HG03565 (cell line): ENCODE measurements at regions not wholly inside any gene's neighbourhood (a gene's known extent, or its start where the extent isn't known, plus 50 kb on each side); places are given as distances from the start of the nearest gene placed in this dataset.

Source experiments
- ATAC-seq: cut with Tn5 transposase; IDR thresholded peaks from one replicate; pipeline ENCODE4 v1.9.1; 2021; ENCODE audit warnings: mild to moderate bottlenecking, moderate library complexity; ENCODE audit not compliant: unreplicated experiment

- no peak for ATAC-seq
These were observed 126.6 kb downstream of the EMX2 start for GRCh38 chr10:117669122-117669521.

GRCh38 chr10:117670116-117670904, 127.8 kb downstream of the EMX2 start:
- ATAC-seq, result no peak

GRCh38 chr10:117673230-117674010, 130.9 kb downstream of the EMX2 start:
- no peak for ATAC-seq

- no peak for ATAC-seq
These were observed 131.7 kb downstream of the EMX2 start for GRCh38 chr10:117674201-117674600.

- no peak for ATAC-seq
These were observed 132.1 kb downstream of the EMX2 start for GRCh38 chr10:117674646-117675045.

GRCh38 chr10:117675514-117676055, 133.0 kb downstream of the EMX2 start:
- ATAC-seq, result no peak

DNA sequence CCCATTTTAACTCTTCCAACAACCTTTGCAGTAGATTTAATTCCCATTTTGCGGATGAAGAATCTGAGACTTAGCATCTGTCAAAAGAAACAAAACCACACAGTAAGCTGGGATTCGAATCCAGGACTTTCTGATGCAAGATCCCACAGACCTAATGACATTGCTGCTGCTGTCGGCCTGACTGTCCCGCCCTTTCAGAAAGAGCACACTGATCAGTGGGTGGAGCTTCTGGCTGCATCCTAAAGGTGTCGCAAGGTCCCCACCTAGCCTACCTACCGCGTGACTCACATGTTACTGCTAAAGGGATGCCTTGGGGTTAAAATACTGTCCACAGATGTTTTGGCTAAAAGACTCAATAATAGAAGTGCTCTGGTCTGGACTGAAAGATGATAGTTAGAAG, 134.7 kb downstream of the EMX2 start:
- no peak for ATAC-seq

- ATAC-seq, result no peak
These were observed 135.4 kb downstream of the EMX2 start for GRCh38 chr10:117677890-117678500.

GRCh38 chr10:117680601-117681000, 138.1 kb downstream of the EMX2 start:
- no peak for ATAC-seq

GRCh38 chr10:117681104-117681503, 138.6 kb downstream of the EMX2 start:
- ATAC-seq, result no peak

GRCh38 chr10:117684046-117684610, 141.6 kb downstream of the EMX2 start:
- no peak for ATAC-seq

DNA sequence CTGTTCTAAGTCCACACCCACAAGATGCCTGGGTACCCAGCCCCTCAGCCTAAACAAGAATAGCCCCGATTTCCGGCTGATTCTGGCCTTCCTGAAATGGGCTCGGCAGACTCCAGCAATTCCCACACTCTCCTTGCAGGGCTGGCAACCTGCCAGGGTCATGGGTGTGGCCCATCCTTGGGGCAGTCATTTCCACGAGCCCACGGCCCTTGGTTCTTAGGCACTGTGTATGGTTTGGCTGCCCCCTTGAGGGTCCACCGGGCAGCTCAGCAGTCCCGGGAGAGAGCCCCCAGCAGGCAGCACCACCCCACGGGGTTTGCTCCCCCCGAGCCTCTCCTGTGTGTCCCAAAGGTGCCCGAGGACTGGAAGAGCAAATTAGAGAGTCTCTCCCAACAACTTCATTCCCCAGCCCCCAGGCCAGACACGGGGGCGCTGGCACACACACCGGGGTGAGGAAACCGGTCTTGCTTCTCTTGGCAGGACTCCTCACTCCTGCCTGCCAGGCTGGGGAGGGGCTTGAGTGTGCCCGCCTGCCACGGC, 142.2 kb downstream of the EMX2 start:
- no peak for ATAC-seq

DNA sequence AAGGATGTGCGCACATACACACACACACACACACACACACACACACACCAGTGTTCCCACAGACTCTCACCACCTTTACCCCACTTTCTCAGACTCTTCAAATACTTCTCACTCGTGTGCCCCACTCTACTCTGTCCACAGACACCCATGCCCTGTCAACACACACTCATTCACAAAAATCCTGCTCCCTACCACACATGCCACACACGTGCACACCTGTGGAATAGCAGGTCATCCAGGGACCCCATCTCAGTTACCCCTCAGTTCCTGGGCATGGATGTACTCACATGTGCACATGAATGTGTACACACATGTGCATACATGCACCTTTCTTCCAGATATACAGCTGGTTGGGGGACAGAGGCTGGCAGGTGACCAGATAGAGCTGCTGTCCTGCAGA, 142.9 kb downstream of the EMX2 start:
- ATAC-seq, result no peak

DNA sequence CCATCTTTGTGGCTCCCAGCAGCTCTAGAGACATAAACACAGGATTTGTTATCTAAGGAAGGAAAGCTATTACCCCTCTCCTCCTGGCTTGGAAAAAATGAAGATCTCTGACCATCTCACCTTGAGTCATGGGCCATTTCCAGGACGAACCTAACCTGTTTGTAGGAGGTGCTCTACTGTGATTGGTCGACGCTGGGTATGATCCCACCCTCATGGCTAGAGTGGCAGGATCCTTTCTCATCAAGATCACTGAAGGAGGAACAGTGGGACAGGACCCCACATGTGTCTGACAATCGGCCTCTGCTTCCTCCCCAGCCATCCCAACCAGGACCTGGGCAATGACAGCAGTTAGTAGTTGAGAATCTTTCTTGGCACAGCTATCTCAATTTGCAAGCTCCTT, 144.1 kb downstream of the EMX2 start:
- ATAC-seq, result no peak

DNA sequence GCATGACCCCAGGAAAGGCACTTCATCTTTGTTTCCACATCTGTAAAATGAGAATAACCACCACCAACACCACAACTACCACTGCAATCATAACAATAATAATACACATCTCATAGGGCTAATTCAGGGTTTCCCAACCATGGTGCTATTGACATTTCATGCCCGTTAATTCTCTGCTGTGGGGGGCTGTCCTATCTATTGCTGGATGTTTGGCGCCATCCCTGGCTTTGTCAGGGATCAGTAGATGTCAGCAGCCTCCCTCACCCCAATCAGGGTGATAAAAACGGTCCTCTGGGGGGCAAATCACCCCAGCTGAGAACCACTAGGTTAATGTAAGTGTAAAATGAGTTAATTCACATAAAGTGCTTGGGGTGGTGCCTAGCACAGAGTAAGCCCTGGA, 145.8 kb downstream of the EMX2 start:
- ATAC-seq, result no peak

DNA sequence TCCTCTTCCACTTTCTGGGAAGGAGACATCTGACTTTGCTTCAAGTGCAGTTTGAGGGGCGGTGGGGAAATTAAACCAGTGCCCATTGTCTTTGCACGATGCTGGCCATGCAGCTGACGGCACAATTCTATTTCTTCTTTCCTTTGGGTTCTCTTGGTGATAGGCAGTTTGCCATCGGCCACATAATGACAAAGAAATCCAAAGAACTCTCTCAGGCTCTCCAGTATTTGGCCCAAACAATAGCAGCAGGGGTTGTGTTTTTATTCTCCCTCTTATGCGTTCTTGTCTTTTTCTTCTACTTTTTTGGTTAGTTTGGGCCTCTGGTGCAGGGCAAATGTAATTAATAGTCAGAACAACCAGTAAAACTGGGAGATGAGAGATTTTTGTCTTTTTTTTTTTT, 147.0 kb downstream of the EMX2 start:
- ATAC-seq, result no peak

GRCh38 chr10:117690359-117690758, 147.8 kb downstream of the EMX2 start:
- no peak for ATAC-seq

- ATAC-seq, result no peak
These were observed 151.6 kb downstream of the EMX2 start for GRCh38 chr10:117694190-117694589.

DNA sequence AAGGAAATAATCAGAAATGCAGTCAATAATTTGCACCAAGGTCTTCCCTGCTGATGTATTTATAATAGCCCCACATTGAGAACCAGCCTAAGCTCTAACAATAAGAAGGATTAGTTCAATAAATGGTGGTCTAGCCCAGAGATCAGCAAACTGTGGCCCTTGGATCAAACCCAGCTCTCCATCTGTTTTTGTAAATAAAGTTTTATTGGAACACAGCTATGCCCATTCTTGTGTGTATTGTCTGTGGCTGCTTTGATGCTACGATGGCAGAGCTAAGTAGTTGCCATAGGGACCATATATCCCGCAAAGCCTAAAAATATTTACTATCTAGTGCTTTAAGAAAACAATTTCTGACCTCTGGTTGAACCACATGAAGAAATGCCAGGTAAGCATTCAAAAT, 154.9 kb downstream of the EMX2 start:
- no peak for ATAC-seq

DNA sequence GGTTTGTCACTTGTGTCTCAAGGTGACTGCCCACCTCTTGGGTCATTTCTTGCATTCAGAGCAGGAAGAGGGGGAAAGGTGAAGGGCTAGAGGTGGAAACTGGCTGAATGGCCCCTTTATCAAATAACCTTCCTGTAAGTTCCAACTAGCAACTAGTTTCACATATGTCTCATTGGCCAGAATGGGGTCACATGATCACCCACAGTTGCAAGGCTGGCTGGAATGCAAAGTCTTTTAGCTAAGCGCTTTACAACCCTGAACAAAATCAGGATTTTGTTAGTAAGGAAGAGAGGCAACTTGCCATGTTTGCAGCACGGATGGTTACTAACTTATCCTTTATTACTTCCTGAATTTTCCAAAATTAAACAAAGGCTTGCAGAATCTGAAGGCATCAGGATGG, 156.3 kb downstream of the EMX2 start:
- no peak for ATAC-seq
